Fibroblast of lung (primary cell): ENCODE measurements at regions not wholly inside any gene's neighbourhood (a gene's known extent, or its start where the extent isn't known, plus 50 kb on each side); places are given as distances from the start of the nearest gene placed in this dataset.

Source experiments
- DNase-seq, 2 donors: peaks; one replicate each; pipeline versions ENCODE4 v3.0.0 to v3.0.0-alpha.2; 2010; ENCODE audit warnings: low read depth in 2 of 2
- H2AFZ ChIP-seq: 2 replicates; pipeline ENCODE4 v1.5.1; 2012; ENCODE audit warnings: low read length, control low read depth, inconsistent platforms
- H3K27ac ChIP-seq: 2 replicates; pipeline ENCODE4 v1.5.1; 2011; ENCODE audit warnings: low read length, control low read depth; ENCODE audit not compliant: insufficient read depth
- H3K27me3 ChIP-seq: 2 replicates; pipeline ENCODE4 v1.5.1; 2011; ENCODE audit warnings: mild to moderate bottlenecking, low read length; ENCODE audit not compliant: control insufficient read depth, insufficient read depth
- H3K36me3 ChIP-seq: 2 replicates; pipeline ENCODE4 v1.5.1; 2011; ENCODE audit warnings: low read length; ENCODE audit not compliant: control insufficient read depth, insufficient read depth
- H3K4me1 ChIP-seq: 2 replicates; pipeline ENCODE4 v1.5.1; 2011; ENCODE audit warnings: low read length; ENCODE audit not compliant: control insufficient read depth, insufficient read depth; ENCODE audit errors: extremely low read depth
- H3K4me2 ChIP-seq: 2 replicates; pipeline ENCODE4 v1.5.1; 2011; ENCODE audit warnings: low read length, control low read depth; ENCODE audit not compliant: insufficient read depth; ENCODE audit errors: extremely low read depth
- H3K4me3 ChIP-seq, 4 experiments: fragments of 200-600 bp in 1 of 4; sonication (generic) in 1 of 4; replicated peaks in 1 of 4; 2 replicates each; pipeline ENCODE4 v1.5.1; 2011 to 2016; ENCODE audit warnings: low read length in 4 of 4, low read depth in 3 of 4, mild to moderate bottlenecking in 3 of 4, control low read depth in 2 of 4, inconsistent platforms in 1 of 4, mixed read lengths in 1 of 4; ENCODE audit not compliant: insufficient read depth in 1 of 4; ENCODE audit errors: control extremely low read depth in 1 of 4
- H3K79me2 ChIP-seq: 2 replicates; pipeline ENCODE4 v1.5.1; 2012; ENCODE audit warnings: mild to moderate bottlenecking, low read length, inconsistent platforms; ENCODE audit not compliant: control insufficient read depth, insufficient read depth
- H3K9ac ChIP-seq: 2 replicates; pipeline ENCODE4 v1.5.1; 2011; ENCODE audit warnings: mild to moderate bottlenecking, low read length, control low read depth; ENCODE audit not compliant: insufficient read depth
- H3K9me3 ChIP-seq: 2 replicates; pipeline ENCODE4 v1.5.1; 2012; ENCODE audit warnings: low read depth, low read length; ENCODE audit not compliant: control insufficient read depth, insufficient read depth
- H4K20me1 ChIP-seq: 2 replicates; pipeline ENCODE4 v1.5.1; 2011; ENCODE audit warnings: low read length; ENCODE audit not compliant: control insufficient read depth, insufficient read depth; ENCODE audit errors: extremely low read depth
- CTCF ChIP-seq, 2 donors: IDR thresholded peaks in 1 of 2; conservative IDR thresholded peaks in 1 of 2; 1 replicate in 1 of 2; 2 replicates in 1 of 2; pipeline ENCODE4 v1.5.1; 2011 to 2012; ENCODE audit warnings: low read length in 2 of 2, control low read depth in 1 of 2, inconsistent platforms in 1 of 2, low read depth in 1 of 2, mild to moderate bottlenecking in 1 of 2
- EZH2 ChIP-seq: IDR thresholded peaks from 2 replicates; pipeline ENCODE4 v1.5.1; 2012; ENCODE audit warnings: low read length, control low read depth, mild to moderate bottlenecking; ENCODE audit errors: missing control alignments

- no peaks in the 10 kb centered on the region for H4K20me1 ChIP-seq
- H3K27me3 ChIP-seq, result no peaks in the 10 kb centered on the region
- TF ChIP-seq CTCF (conservative IDR thresholded peaks at IDR 0.05 in 1 of 2, IDR thresholded peaks at IDR 0.05 in 1 of 2; ENCODE audit: low read depth in 1 of 2, low read length in 2 of 2) (no peak), EZH2 (no peak)
- H3K27ac ChIP-seq, result no peak overlapping the region
- H3K4me2 ChIP-seq, result no peak overlapping the region
- no peaks in the 10 kb centered on the region for H3K36me3 ChIP-seq
- no peak overlapping the region for H3K4me3 ChIP-seq
- H3K9ac ChIP-seq, result no peak overlapping the region
- no peak for DNase-seq
- H3K4me1 ChIP-seq, result no peaks in the 10 kb centered on the region
- no peaks in the 10 kb centered on the region for H3K79me2 ChIP-seq
- H2AFZ ChIP-seq, result no peak overlapping the region
- H3K9me3 ChIP-seq, result no peaks in the 10 kb centered on the region
These were observed 51.9 kb upstream of the PAQR3 start for GRCh38 chr4:78990938-78991810.

- Histone ChIP-seq H3K36me3 (no peaks in the 10 kb centered on the region), H2AFZ (no peak overlapping the region), H3K4me2 (no peak overlapping the region), H3K27me3 (no peaks in the 10 kb centered on the region), H3K4me3 (no peak overlapping the region), H3K27ac (no peak overlapping the region), H3K9ac (no peak overlapping the region), H3K79me2 (no peaks in the 10 kb centered on the region), H4K20me1 (no peaks in the 10 kb centered on the region), H3K4me1 (no peaks in the 10 kb centered on the region), H3K9me3 (no peaks in the 10 kb centered on the region)
- no peak for DNase-seq
- TF ChIP-seq CTCF (conservative IDR thresholded peaks at IDR 0.05 in 1 of 2, IDR thresholded peaks at IDR 0.05 in 1 of 2; ENCODE audit: low read depth in 1 of 2, low read length in 2 of 2), result no peak
These were observed 50.5 kb upstream of the PAQR3 start for GRCh38 chr4:78989697-78990270.
